ENCODE measurements at regions not wholly inside any gene's neighbourhood (a gene's known extent, or its start where the extent isn't known, plus 50 kb on each side); places are given as distances from the start of the nearest gene placed in this dataset.
"Not testable (repeated sequence)": the region's sequence is repeated elsewhere in the genome, so short reads cannot be mapped to it uniquely, and the experiment has no call there.

DNA sequence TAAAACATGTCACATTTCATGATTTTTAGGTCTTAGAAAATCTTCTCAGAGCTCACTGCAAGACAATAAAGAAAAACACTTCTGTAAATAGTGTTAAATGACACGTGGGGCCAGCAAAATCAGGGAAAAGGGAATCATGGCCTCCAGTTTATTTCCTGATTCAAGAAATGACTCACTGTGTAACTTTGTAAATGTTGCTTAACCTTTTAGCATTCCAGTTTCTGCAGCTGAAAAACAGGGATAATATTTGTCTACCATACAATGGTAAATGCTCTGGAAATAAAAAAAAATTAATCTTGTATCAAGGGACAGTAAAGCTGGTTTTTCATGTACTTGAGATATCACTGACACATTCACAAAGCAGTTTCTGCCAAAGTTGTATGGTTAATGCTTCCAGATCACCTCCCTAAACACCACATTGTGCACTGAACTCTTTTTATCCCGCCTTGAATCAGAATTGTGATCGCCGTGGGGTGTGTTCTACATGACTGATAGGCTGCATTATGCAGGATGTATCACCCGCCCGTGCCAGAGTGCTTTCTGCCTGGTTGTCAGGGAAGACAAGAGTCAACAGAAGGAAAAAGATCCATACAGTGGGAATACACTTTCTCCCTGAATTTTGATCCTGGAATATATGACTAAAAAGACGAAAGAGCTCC, 238.8 kb downstream of the IKZF2 start:
- DNase-seq, result no peak

DNA sequence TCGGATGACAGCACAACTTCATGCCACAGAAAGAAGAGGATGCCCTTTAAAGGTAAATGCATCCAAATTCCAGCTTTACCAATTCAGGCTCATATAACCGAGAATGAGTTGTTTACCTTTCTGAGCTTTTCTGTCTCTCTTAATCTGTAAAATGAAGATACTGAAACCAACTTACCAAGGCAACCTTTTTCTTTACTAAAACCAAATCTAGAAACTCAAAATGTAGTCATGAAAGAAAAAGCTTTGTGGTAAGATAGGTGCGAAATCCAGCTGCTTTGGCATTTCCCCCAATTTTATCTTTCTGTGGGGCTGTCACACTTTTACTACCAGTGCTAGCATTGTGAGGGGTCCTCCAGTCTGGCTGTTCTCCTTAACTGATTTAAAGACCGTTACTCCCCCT, 240.4 kb downstream of the IKZF2 start:
- no peak for DNase-seq

DNA sequence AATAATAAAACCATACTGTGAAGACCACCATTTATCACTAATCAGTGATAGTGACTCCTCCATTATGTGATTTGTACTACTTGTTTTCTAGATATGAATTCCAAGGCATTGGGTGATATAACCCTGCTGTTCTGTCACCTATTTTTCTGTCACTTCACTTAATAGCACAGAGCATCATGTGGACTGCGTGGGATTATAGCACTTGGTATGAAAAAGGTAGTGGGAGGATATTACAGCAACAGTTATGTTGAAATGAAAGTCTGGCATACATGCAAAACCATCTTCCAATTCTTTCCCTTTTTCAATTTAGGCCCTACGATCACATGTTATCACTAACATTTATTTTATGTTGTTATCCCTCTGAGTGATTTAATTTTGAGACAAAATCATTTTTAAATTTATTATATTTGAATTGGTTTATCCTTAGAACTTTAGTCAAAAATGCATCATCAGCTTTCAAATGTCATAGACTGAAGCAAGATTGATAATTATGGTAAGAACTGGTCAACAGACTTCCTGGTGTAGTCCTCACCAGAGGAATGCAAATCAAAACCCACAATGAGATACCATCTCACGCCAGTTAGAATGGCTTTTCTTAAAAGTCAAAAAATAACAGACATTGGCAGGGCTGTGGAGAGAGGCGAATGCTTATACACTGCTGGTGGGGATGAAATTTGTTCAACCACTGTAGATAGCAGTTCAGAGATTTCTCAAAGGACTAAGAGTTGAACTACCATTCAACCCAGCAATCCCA, 242.6 kb downstream of the IKZF2 start:
- no peak for DNase-seq

DNA sequence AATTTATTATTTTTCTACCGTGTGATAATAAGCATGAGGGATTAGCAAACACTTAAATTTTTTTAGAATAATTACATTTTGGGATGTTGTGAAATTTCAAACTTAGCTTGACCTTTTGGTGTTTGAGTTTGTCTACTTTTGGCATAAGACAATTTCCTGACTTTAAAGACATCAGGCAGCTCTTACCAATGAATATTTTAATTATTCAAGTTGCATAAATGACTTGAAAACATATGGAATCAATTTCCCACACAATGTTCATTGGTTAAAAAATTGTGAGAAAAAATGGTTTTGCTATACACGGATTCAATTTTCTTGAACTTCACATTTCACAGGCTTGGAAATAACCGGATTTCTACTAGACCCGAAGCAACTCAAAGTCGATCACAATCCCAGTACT, 243.4 kb downstream of the IKZF2 start:
- DNase-seq, result no peak

DNA sequence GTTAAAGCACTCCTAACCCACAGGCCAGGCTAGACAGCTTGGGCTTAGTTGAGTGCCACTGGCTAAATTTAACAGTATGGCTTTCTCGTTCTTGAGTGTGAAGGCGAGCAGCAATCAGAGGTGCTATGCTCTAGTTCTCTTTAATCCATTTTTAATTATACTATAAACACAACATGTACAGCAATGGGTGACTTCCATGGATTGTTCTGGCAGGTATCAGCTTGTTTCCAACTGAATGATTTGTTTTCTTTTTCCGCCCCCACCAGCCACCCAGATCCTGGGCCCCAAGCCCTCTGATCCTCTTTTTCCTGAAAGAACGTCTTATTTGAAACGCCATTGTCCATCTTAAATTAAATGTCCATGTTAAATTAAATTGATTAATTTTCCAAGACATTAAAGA, 244.8 kb downstream of the IKZF2 start:
- no peak for DNase-seq

DNA sequence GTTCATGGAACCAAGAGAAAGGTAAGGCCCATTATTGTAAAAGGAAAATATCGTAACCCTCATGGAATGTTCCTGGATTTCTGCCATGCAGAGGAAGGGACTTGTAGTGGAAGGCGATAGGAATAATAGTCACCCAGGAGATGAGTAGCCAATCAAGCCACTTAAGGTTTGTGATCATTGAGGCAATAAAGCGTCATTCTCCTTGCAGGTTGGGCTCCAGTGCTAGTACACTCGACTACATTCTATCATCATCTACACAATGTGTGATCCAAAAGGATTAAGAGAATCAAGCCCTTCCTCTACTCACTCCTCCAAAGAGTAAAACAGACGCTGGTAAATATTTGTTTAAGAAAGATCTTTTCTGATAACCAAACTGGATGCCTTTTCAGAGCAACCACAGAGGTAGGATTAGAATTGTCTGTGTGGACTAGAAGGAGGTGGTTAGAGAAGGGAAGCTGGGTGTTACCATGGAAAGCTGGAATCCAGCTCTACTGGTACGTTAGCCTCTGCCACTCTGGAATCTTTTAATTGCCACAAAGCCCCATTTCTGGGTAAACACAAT, 245.7 kb downstream of the IKZF2 start:
- DNase-seq, result no peak

DNA sequence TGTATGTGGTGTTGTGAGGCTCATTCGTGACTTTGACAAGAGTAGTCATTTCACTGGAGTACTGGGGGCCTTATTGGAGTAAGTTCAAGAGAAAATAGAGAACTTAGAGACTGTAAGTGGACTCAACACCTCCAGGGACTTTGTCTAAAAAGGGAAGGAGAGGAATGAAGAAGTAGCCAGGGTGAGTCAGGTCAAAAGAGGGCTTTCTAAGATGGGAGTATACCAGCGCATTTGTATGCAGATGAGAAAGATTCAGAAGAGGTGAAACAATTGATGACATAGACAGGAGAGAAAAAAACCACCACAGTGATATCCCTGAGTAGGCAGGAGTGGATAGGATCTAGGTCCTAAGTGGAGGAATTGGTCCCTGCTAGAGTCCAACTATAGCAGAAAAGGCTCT, 246.8 kb downstream of the IKZF2 start:
- DNase-seq, result no peak

DNA sequence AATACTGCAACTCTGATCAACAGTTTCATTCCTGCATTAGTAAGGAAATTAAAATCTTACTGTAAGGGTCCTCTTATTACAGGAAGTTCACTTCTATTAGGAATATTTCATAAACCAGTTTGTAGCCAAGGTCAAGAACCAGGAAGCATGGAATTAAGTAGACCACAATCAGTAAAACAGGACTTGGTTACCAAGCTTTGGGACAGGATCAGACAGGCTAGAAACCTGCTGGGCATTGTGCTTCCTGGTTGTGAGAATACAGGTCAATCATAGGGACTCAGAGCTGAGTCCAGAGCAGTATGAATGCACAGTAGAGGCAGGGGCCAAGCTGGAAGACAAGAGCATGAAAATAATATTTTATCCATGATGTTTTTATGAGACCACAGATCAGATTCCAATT, 248.0 kb downstream of the IKZF2 start:
- DNase-seq, result no peak

DNA sequence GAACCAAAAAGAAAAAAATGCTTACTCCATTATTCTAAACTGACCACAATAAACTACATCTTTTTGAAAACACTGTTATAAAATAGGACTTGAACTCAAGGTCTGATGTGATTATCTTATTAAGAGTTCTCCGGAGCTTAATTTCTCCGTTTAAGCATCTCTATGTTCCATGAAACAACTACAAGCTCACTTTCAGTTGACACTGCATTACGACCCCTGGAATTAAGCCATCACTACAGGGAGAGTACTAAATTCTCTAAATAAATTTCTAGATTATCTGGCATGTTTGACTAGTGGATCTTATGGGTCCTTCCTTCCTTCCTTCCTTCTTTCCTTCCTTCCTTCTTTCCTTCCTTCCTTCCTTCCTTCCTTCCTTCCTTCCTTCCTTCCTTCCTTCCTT, 249.0 kb downstream of the IKZF2 start:
- no peak for DNase-seq

DNA sequence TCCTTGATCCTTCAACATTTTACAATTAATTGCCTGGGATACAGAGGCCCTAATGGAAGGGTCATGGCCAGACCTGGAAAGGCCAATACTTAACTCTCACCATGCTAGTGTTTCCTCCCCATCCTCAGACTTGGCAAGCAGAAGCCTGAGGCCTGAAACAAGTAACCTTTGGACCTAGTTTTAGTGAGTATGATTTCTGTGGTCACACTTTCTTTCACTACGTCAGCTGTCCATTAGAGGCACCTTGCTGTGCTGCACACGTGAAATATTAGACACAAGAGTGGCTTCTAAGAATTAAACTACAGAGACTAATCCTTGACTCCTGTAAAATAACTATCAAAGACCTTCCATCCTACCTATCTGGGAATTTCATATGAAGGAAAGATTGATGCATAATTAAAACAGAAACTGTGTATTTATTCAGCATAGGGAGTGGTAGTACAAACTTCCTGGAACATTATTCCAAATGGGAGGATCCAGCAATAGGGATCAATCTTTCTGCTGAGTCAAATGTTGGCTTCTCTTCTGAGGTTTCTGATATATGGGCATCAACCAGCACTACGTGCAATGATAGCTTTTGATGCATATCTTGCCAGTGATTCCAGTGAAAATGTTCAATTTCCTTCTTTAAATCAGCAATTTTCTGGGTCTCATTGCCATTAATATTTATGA, 249.7 kb downstream of the IKZF2 start:
- DNase-seq, result no peak

DNA sequence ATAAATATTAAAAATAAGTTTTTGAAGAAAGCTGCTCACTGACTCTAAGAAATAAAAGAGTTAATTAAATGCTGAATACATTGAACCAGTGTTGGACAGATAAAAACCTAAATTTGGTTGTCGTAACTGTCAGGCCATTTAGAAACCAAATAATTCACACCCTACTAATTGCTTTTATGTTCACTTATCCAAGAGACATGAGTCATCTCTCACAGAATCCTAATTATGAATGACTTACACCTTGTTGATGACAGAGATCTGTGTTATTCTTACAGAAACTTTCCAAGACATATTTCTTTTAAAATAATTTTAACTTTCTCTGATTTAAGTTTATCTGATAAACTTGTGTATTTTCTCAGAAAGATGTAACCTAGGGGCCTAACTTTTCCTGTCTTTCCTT, 250.7 kb downstream of the IKZF2 start:
- no peak for DNase-seq

DNA sequence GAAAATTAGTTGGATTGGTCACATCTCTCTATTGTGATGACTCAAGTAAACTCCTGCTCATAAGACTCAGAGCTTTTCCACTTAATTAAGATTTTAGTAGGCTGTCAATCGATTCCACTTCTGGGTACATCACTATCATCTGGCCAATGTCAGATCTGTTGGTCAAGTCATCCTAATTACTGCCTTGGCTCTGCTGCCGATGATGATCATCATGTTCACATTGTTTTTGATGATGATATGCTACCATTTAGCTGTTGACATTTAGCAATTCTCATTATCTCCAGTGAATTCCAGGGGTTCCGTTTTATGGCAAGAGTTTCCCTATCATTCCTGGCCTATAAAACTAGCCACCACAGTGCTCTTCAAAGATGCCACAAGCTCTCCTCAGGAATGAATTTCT, 253.4 kb downstream of the IKZF2 start:
- no peak for DNase-seq

DNA sequence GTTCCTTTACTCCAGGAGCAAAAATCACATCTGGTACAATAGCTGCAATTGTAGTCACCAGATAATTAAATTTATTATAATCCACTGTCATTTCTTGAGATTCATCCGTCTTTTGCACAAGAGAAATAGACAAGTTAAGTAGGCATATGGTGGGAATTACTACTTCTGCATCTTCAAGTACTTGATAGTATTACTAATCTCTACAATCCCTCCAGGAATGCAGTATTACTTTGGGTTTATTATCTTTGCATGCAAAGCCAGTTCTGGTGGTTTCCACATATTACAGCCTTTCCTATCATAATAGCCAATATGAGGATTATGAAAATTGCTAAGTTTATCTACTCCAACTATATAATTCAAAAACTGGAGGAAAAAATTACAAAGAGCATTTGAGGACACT, 254.1 kb downstream of the IKZF2 start:
- no peak for DNase-seq

DNA sequence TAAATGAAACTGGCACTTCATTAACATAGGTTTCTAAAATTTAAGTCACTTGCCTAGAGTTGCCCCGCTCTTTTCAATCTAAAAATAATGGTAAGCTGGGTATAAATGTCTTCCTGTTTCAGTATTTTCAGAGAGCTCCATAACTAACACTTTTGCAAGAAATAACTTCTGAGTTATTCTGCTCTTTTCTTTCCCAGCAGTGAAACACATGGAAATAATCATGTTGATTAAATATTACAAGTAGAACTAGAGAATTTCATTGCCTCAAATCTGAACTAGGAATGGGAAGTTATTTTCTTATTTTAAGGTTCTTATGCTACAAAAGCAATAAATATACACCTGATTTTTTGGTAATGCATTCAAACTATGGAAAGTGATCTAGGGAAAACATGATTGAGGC, 257.4 kb downstream of the IKZF2 start:
- DNase-seq, result no peak

DNA sequence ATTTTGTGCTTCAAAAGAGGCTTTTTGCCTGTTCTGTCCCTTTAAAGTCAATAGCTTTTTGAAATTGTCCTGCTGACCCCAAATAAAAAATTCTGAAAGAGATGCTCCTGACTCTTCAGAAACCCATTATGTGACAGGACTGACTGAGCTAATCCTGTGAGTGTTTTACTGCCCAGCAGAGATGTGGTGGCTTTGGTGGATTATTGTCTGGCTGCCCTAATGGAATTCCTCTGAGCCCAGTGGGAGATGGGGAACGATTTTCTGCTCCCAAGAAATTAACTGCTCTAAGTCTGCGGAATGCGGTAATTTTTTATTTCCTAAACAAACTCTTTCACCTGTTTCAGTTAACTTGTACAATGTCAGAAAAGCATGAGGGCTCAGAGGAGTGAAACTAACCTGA, 258.2 kb downstream of the IKZF2 start:
- no peak for DNase-seq

DNA sequence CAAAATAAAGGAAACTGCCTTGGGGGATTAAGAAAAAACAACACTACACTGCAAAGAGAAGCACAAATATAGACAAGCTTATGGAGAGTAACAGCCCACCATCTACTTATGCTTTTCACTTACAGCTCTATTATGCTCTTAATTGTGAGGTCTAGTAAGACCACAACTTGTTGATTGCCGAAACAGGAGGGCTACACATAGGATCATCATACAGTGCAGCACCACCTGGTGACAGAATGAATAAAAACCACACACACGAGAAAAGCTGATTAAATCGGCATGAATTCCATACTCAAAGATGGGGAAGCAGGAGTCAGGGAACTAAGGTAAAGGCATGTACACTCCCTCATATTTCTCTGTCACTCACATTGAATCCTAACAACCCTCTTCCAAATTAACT, 259.2 kb downstream of the IKZF2 start:
- no peak for DNase-seq

DNA sequence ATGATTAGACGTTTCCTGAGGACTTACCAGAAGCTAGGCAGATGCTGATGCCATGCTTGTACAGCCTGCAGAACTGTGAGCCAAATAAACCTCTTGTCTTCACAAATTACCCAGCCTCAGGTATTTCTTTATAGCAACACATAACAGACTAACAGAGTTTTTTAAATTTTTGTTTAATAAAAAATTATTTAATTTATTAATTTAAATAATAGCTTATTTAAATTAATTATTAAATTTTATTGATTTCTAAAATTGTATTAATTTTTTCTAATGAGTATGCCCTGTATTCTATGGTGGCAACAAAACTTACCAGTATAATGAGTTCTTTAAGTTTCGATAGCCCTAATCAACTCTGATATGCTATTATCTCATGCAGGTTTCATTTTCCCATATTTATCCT, 259.8 kb downstream of the IKZF2 start:
- no peak for DNase-seq

DNA sequence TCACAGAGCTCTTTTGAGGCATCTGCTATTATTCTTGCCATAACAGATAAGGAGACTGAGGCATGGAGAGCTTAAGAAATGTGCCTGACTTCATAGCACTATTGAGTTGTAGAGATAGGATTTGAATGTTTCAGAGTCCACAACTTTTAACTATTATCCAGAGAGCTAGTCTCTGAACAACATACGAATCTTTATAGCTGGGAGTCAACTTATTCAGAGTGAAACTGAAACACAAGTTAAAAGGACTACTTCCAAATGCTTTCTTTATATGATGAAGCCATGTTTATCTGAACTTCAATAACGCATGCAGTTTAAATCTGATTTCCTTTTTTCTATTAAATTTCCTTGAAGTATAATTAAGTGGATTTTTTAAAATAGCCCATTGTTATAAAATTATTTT, 268.8 kb downstream of the IKZF2 start:
- no peak for DNase-seq

DNA sequence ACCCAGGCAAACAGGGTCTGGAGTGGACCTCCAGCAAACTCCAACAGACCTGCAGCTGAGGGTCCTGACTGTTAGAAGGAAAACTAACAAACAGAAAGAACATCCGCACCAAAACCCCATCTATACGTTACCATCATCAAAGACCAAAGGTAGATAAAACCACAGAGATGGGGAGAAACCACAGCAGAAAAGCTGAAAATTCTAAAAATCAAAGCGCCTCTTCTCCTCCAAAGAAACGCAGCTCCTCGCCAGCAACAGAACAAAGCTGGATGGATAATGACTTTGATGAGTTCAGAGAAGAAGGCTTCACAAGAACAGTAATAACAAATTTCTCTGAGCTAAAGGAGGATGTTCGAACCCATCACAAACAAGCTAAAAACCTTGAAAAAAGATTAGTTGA, 274.9 kb downstream of the IKZF2 start:
- DNase-seq, result not testable (repeated sequence)

DNA sequence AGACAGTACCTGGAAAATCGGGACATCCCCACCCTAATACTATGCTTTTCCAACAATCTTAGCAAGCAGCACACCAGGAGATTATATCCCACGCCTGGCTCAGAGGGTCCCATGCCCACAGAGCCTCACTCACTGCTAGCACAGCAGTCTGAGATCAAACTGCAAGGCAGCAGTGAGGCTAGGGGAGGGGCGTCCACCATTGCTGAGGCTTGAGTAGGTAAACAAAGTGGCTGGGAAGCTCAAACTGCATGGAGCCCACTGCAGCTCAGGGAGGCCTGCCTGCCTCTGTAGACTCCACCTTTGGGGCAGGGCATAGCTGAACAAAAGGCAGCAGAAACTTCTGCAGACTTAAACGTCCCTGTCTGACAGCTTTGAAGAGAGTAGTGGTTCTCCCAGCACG, 275.5 kb downstream of the IKZF2 start:
- DNase-seq, result not testable (repeated sequence)

DNA sequence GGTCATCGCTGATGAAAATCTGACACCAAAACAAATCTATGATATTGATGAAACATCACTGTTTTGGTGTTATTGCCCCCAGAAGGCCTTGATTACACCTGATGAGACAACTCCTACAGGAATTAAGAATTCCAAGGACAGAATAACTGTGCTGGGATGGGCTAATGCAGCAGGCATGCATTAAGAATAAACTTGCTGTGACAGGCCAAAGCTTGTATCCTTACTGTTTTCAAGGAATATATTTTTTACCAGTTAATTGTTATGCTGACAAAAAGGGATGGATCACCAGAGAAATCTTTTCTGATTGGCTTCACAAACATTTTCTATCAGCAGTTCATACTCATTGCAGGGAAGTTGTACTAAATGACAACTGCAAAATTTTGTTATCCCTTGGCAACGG, 278.2 kb downstream of the IKZF2 start:
- DNase-seq, result no peak

DNA sequence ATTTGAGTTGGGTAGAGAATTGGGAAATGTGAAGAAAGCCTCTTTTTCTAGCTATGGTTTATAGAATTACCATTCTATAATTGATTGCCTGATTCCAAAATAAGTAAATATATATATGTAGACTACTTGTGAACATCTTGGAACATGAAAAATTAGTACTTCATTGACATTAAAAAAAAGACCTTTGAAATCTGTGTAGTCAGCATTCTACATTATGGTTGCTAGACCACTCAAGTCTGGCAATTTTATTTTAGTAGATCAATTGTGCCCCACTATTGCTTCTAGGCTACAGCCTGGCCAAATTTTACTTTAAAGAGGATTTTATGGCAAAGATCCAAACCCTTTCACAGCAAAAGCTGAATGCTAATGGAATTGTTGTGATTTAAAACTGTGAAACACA, 279.8 kb downstream of the IKZF2 start:
- no peak for DNase-seq

DNA sequence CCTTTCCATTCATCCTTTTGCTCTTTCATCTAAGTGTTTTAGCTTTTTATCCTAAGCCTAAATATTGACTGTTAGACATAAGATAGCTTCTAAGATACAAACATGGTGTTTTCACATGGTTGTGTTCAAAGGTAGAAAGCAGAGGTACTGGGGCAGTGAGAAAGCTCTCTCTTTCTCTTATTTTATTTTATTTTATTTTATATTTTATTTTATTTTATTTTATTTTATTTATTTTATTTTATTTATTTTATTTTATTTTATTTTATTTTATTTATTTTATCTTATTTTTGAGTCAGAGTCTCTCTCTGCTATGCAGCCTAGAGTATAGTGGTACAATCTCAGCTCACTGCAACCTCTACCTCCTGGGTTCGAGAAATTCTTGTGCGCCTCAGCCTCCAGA, 287.2 kb downstream of the IKZF2 start:
- DNase-seq, result no peak

DNA sequence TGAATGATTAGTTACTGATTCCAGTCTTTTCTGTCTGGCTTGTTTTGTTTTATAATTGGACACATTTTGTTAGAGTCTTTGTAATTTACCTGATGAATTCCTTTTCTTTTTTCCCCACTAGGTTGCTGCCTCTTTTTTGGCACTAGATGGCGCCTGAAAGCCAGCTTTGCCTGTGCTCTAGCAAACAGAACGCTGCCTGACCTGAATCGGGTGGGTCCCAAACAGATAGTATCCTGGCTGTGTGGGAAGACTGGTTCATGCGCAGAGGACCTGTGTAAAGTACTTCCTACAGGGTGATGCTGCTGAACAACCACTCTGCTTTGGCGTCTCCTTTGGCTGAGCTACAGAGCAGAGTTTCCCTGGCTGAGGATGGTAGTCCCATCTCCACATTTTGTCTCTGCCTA, 288.2 kb downstream of the IKZF2 start:
- peak; percentile 81 for DNase-seq
